Upper lobe of right lung (tissue), 1 donor: ENCODE measurements at regions not wholly inside any gene's neighbourhood (a gene's known extent, or its start where the extent isn't known, plus 50 kb on each side); places are given as distances from the start of the nearest gene placed in this dataset.

Experiments
- ATAC-seq: fragments of 200-7000 bp; cut with Tn5 transposase; one replicate; pipeline ENCODE4 v1.9.1; 2020; ENCODE audit warnings: mild to moderate bottlenecking, moderate library complexity
- DNase-seq: peaks from one replicate; pipeline ENCODE4 v3.0.0-alpha.2; 2020
- H3K27ac ChIP-seq: fragments of 200-600 bp; one replicate; pipeline ENCODE4 v1.8.0; 2022
- H3K27me3 ChIP-seq: fragments of 200-600 bp; one replicate; pipeline ENCODE4 v1.8.0; 2022; ENCODE audit warnings: mild to moderate bottlenecking
- H3K36me3 ChIP-seq: fragments of 200-600 bp; one replicate; pipeline ENCODE4 v1.8.0; 2022
- H3K4me1 ChIP-seq: fragments of 200-600 bp; one replicate; pipeline ENCODE4 v1.8.0; 2022
- H3K4me3 ChIP-seq: fragments of 200-600 bp; one replicate; pipeline ENCODE4 v1.8.0; 2022; ENCODE audit warnings: mild to moderate bottlenecking
- H3K9me3 ChIP-seq: fragments of 200-600 bp; one replicate; pipeline ENCODE4 v1.8.0; 2022
- intact Hi-C: fragments of 100-400 bp; cut with DNase I; formaldehyde crosslinking; loops from one replicate; pipeline ENCODE4 v1.11.0; 2022
- TF ChIP-seq, protein P1 (sequence below): fragments of 200-600 bp; IDR thresholded peaks from one replicate; pipeline ENCODE4 v1.8.0; 2022; ENCODE audit warnings: antibody characterized with exemption
- donor health status: DM: no; HTN: yes; CAD: no; lungs with severe emphysema.

DNA sequence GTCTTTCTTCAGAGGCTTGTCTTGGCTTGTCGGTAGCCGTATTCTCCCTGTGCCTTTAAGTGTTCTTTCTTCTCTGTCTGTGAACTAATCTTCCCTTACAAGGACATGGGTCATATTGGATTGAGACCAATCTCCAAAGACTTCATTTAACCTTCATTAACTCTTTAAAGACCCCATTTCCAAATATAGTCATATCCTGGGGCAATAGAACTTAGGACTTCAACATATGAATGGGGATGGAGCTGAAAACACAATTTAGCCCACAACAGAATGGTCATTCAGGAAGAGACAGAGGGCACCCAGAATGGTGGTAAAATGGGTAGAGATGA lies 82.1 kb upstream of the TANK start:
- Histone ChIP-seq H3K27ac (peak overlapping the region; percentile 59), H3K9me3 (no peaks in the 10 kb centered on the region), H3K4me1 (peaks cover 5% of the 10 kb centered on the region), H3K27me3 (no peaks in the 10 kb centered on the region), H3K4me3 (no peak overlapping the region), H3K36me3 (no peaks in the 10 kb centered on the region)
- intact Hi-C loops = no loop called here
- DNase-seq = no peak
- TF ChIP-seq, protein P1, sequence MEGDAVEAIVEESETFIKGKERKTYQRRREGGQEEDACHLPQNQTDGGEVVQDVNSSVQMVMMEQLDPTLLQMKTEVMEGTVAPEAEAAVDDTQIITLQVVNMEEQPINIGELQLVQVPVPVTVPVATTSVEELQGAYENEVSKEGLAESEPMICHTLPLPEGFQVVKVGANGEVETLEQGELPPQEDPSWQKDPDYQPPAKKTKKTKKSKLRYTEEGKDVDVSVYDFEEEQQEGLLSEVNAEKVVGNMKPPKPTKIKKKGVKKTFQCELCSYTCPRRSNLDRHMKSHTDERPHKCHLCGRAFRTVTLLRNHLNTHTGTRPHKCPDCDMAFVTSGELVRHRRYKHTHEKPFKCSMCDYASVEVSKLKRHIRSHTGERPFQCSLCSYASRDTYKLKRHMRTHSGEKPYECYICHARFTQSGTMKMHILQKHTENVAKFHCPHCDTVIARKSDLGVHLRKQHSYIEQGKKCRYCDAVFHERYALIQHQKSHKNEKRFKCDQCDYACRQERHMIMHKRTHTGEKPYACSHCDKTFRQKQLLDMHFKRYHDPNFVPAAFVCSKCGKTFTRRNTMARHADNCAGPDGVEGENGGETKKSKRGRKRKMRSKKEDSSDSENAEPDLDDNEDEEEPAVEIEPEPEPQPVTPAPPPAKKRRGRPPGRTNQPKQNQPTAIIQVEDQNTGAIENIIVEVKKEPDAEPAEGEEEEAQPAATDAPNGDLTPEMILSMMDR = no peak
- ATAC-seq = no peak

DNA sequence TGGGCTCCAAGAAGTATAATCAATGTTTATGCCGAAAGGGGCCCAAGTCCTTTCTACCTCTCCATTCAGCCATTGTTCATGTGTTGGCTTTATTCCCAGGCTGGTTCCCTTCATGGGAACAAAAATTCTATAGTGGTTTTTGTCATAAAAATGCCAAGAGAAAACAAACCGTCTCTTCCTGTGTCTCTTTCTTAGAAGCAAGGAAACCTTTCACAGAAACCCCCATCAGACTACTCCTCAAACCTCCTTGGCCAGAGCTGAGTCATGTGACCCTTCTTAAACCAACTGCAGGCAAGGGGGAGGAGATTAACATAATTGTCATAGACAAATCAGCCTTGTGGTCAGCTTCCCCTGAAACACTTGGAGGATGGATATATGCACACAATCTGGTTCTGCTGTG lies 75.1 kb upstream of the TANK start:
- Histone ChIP-seq H3K36me3 (no peaks in the 10 kb centered on the region), H3K9me3 (no peaks in the 10 kb centered on the region), H3K4me1 (no peaks in the 10 kb centered on the region), H3K27ac (no peak overlapping the region), H3K27me3 (no peaks in the 10 kb centered on the region), H3K4me3 (no peak overlapping the region)
- TF ChIP-seq, protein P1 = no peak
- DNase-seq (no peak), ATAC-seq (no peak)
- intact Hi-C loops = no loop called here

DNA sequence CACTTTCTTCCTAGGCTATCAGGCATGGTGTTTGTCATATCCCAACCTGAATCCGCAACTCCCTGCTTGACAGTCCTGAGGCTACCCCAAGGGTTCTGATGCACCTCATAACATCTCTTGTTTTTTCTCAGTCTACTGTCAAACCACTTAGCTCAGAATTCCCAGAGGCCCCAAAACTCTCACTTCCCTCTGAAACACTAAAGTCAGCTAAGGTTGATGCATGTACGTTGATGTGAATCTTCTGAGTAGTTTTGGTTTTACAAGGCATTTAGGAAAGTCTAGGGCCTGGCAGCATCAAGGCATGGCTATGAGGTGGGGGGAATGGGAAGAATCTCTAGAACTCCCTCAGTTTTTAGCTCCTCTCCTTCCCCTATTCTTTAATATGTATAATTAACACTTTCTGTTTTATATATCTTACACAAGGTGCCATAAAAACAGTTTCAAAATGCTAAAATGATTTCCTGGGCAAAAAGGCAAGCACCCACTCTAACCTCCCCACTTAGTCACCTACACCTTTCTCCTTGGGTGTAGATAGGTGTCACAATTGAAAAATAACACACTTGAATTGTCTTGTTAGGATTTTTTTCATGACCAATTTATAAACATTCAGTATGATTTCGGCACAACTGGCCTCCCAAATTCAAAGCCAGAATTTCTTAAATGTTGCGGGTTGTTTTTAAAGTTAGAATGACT lies 71.4 kb upstream of the TANK start:
- Histone ChIP-seq H3K27ac (no peak overlapping the region), H3K4me3 (no peak overlapping the region), H3K4me1 (no peaks in the 10 kb centered on the region), H3K27me3 (no peaks in the 10 kb centered on the region), H3K9me3 (no peaks in the 10 kb centered on the region), H3K36me3 (no peaks in the 10 kb centered on the region)
- DNase-seq (no peak), ATAC-seq (no peak)
- intact Hi-C loops = no loop called here
- TF ChIP-seq, protein P1 = no peak

DNA sequence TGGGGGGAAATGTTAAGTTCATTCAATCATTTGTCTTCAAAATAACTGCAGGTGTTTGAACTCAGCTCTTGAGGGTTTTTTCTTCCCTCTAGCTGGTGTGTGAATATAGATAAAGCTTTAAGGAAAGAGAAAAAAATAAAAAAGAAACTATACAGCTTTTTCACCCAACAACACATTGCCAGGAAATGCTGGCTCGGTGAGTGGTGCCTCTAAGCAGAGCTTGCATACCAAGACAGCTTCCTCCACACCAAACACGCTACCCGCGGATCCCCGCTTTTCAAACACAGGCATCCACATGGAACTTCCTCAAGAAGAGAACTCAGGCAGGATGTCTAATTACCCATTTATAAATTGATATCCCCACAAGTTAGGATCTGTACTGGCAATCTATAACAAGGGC lies 69.8 kb upstream of the TANK start:
- Histone ChIP-seq H3K27me3 (no peaks in the 10 kb centered on the region), H3K27ac (no peak overlapping the region), H3K4me3 (no peak overlapping the region), H3K36me3 (no peaks in the 10 kb centered on the region), H3K4me1 (no peaks in the 10 kb centered on the region), H3K9me3 (no peaks in the 10 kb centered on the region)
- TF ChIP-seq, protein P1 = no peak
- intact Hi-C loops = no loop called here
- DNase-seq (no peak), ATAC-seq (no peak)

DNA sequence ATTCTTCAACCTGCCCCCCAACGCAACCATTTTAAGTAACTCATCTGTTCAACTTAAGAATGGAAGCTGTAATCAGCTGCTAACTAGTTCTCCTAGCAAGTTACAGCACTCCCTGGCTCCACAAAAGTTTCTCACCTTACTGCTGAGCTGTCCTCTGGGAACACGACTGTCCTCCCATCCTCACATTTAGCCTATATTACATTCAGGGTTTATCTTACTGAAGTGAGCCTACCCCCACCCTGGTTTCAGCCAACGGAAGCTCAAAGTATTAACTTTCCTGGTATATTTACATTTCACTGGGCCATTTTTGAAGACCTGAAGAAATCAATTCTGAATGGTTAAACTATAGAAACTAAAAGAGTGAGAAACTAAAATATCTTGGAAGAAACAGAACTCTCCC lies 64.9 kb upstream of the TANK start:
- TF ChIP-seq, protein P1 = no peak
- intact Hi-C loops = no loop called here
- H3K36me3 ChIP-seq = no peaks in the 10 kb centered on the region
- H3K4me3 ChIP-seq = no peak overlapping the region
- no peaks in the 10 kb centered on the region for H3K27me3 ChIP-seq
- H3K4me1 ChIP-seq = no peaks in the 10 kb centered on the region
- DNase-seq = no peak
- H3K9me3 ChIP-seq = no peaks in the 10 kb centered on the region
- no peak for ATAC-seq
- no peak overlapping the region for H3K27ac ChIP-seq

DNA sequence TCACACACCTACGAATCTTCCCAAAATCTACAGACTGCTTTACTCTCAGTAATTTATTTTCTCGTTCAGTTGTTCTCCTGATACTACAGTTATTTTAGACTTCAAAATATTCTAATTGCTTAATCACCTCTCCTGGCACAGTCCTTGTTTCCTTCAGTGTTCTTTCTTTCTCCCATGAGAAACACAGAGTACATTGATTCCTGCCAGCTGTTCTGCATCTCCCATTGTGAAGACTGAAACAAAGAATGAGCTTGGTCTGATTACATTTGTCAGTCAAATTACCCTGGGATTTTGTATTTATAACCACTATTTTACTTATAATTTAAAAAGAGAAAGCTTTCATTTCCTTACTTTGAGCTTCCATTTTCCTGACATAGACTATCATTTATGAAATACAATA lies 63.9 kb upstream of the TANK start:
- H3K27ac ChIP-seq = no peak overlapping the region
- no peaks in the 10 kb centered on the region for H3K9me3 ChIP-seq
- no peak overlapping the region for H3K4me3 ChIP-seq
- DNase-seq (no peak), ATAC-seq (no peak)
- H3K4me1 ChIP-seq = no peaks in the 10 kb centered on the region
- intact Hi-C loops = no loop called here
- TF ChIP-seq, protein P1 = no peak
- H3K27me3 ChIP-seq = no peaks in the 10 kb centered on the region
- no peaks in the 10 kb centered on the region for H3K36me3 ChIP-seq
